ENCODE measurements at regions not wholly inside any gene's neighbourhood (a gene's known extent, or its start where the extent isn't known, plus 50 kb on each side); places are given as distances from the start of the nearest gene placed in this dataset.
A peak's percentile ranks its signal among the peaks of the same experiment; 100 is the strongest.

DNA sequence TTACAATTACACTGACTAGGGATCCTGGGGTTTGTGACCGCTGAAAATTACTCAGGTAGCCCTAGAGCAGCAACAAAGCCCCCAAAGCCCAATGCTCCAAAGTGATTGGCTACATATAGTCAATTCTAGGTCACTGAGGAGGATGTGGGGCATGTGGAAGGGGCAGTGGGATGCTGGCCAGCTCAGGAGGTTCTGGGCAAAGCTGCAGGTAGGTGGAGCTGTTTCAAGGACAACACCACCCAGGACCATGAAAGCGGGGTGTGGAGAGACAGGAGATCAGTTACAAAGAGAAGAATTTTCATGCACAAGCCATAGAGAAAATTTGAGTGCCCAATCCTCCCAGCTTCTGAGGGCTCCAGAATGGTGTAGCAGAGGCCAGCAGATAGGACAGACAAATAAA lies 75.0 kb upstream of the CCDC85A start:
- no peak overlapping the region for H2AFZ ChIP-seq (ENCODE audit: low read length)
- no peaks in the 10 kb centered on the region for H3K36me3 ChIP-seq (ENCODE audit: insufficient read depth, low read length)
- H3K27me3 ChIP-seq (ENCODE audit: insufficient read depth, low read length, poor library complexity, severe bottlenecking): no peaks in the 10 kb centered on the region
- H4K20me1 ChIP-seq (ENCODE audit: insufficient read depth, low read length, poor library complexity, severe bottlenecking): no peaks in the 10 kb centered on the region
- H3K4me1 ChIP-seq (ENCODE audit: insufficient read depth, low read length, poor library complexity, severe bottlenecking): no peaks in the 10 kb centered on the region
- no peaks in the 10 kb centered on the region for H3K79me2 ChIP-seq (ENCODE audit: insufficient read depth, low read length)
- no peak overlapping the region for H3K9ac ChIP-seq (ENCODE audit: low read depth, low read length, poor library complexity, severe bottlenecking)
- H3K4me2 ChIP-seq (ENCODE audit: low read depth, low read length, poor library complexity, severe bottlenecking): no peak overlapping the region
- no peaks in the 10 kb centered on the region for H3K9me3 ChIP-seq (ENCODE audit: insufficient read depth, low read depth, low read length)
- no peaks in the 10 kb centered on the region for H3K9me2 ChIP-seq (replicated peaks; ENCODE audit: low read depth, low read length)
- H3F3A ChIP-seq (ENCODE audit: low read depth): no peaks in the 10 kb centered on the region
- TF ChIP-seq EZH2phosphoT487 (IDR thresholded peaks at IDR 0.05; ENCODE audit: borderline replicate concordance): no peak
- TF ChIP-seq, protein P1, sequence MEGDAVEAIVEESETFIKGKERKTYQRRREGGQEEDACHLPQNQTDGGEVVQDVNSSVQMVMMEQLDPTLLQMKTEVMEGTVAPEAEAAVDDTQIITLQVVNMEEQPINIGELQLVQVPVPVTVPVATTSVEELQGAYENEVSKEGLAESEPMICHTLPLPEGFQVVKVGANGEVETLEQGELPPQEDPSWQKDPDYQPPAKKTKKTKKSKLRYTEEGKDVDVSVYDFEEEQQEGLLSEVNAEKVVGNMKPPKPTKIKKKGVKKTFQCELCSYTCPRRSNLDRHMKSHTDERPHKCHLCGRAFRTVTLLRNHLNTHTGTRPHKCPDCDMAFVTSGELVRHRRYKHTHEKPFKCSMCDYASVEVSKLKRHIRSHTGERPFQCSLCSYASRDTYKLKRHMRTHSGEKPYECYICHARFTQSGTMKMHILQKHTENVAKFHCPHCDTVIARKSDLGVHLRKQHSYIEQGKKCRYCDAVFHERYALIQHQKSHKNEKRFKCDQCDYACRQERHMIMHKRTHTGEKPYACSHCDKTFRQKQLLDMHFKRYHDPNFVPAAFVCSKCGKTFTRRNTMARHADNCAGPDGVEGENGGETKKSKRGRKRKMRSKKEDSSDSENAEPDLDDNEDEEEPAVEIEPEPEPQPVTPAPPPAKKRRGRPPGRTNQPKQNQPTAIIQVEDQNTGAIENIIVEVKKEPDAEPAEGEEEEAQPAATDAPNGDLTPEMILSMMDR (conservative IDR thresholded peaks at IDR 0.05; ENCODE audit: low read length): peak; percentile 22; the same call in 1 of the 2 replicates
- H3K4me3 ChIP-seq (ENCODE audit: low read length, poor library complexity, severe bottlenecking): no peak overlapping the region

DNA sequence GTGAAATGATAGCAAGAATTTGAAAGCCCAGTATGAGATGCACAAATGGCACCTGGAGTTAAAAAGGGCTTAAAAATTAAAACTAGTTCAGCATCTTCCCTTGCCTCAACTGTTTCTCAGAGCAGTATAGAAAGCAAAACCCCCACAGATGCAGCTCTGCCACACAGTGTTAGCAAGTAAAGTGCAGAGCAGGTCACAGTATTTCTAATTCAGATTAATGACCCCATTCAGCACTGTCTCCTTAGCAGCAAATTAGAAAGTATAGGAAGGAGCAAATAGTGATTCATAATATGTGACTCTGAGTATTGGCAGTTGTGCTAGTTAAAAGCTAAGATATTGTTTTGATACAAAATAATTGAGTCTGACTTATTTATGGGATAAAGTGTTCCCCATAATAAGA lies 73.8 kb upstream of the CCDC85A start:
- Histone ChIP-seq H3K36me3 (ENCODE audit: insufficient read depth, low read length) (no peaks in the 10 kb centered on the region), H3K9ac (ENCODE audit: low read depth, low read length, poor library complexity, severe bottlenecking) (no peak overlapping the region), H2AFZ (ENCODE audit: low read length) (no peak overlapping the region), H3K4me1 (ENCODE audit: insufficient read depth, low read length, poor library complexity, severe bottlenecking) (no peaks in the 10 kb centered on the region), H4K20me1 (ENCODE audit: insufficient read depth, low read length, poor library complexity, severe bottlenecking) (no peaks in the 10 kb centered on the region), H3K79me2 (ENCODE audit: insufficient read depth, low read length) (no peaks in the 10 kb centered on the region), H3K27me3 (ENCODE audit: insufficient read depth, low read length, poor library complexity, severe bottlenecking) (no peaks in the 10 kb centered on the region), H3K9me2 (replicated peaks; ENCODE audit: low read depth, low read length) (no peaks in the 10 kb centered on the region), H3K4me2 (ENCODE audit: low read depth, low read length, poor library complexity, severe bottlenecking) (no peak overlapping the region), H3K4me3 (ENCODE audit: low read length, poor library complexity, severe bottlenecking) (no peak overlapping the region), H3F3A (ENCODE audit: low read depth) (no peaks in the 10 kb centered on the region), H3K9me3 (ENCODE audit: insufficient read depth, low read depth, low read length) (no peaks in the 10 kb centered on the region)
- TF ChIP-seq, protein P1 (conservative IDR thresholded peaks at IDR 0.05; ENCODE audit: low read length): no peak
- no peak for TF ChIP-seq EZH2phosphoT487 (IDR thresholded peaks at IDR 0.05; ENCODE audit: borderline replicate concordance)

DNA sequence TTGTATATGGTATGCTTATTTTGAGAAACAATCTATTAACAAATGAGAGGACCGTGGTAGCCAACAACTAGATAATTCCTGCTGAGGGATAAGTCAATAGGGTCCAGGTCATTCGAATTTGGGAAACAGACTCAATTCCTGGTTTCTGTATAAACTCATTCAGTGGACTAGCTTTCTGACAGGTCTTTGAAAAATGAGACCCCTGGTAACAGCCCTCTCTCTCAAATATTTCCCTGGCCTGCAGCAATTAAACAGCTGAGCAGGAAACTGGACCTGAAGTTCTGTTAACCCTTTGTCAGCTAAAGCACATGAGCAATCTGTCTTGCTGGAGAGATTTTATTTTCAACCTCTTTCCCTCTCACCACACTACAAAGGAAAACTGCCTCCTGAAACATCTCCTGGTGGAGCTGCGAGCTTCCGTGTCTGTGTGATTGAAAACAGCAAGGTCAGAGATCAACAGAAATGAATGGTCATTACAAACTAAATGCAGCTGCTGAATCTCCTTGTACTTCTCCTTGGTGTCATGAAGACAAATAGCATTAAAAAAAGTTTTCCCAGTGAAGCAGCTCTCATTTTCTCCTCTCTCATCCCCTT lies 70.3 kb upstream of the CCDC85A start:
- H2AFZ ChIP-seq (ENCODE audit: low read length): no peak overlapping the region
- H3K9me3 ChIP-seq (ENCODE audit: insufficient read depth, low read depth, low read length): no peaks in the 10 kb centered on the region
- H3K4me2 ChIP-seq (ENCODE audit: low read depth, low read length, poor library complexity, severe bottlenecking): no peak overlapping the region
- TF ChIP-seq EZH2phosphoT487 (IDR thresholded peaks at IDR 0.05; ENCODE audit: borderline replicate concordance): no peak
- TF ChIP-seq, protein P1 (conservative IDR thresholded peaks at IDR 0.05; ENCODE audit: low read length): no peak
- H3K27me3 ChIP-seq (ENCODE audit: insufficient read depth, low read length, poor library complexity, severe bottlenecking): no peaks in the 10 kb centered on the region
- H3K9me2 ChIP-seq (replicated peaks; ENCODE audit: low read depth, low read length): no peaks in the 10 kb centered on the region
- no peak overlapping the region for H3K9ac ChIP-seq (ENCODE audit: low read depth, low read length, poor library complexity, severe bottlenecking)
- H3F3A ChIP-seq (ENCODE audit: low read depth): no peaks in the 10 kb centered on the region
- no peak overlapping the region for H3K4me3 ChIP-seq (ENCODE audit: low read length, poor library complexity, severe bottlenecking)
- no peaks in the 10 kb centered on the region for H3K4me1 ChIP-seq (ENCODE audit: insufficient read depth, low read length, poor library complexity, severe bottlenecking)
- H3K79me2 ChIP-seq (ENCODE audit: insufficient read depth, low read length): no peaks in the 10 kb centered on the region
- no peaks in the 10 kb centered on the region for H3K36me3 ChIP-seq (ENCODE audit: insufficient read depth, low read length)
- H4K20me1 ChIP-seq (ENCODE audit: insufficient read depth, low read length, poor library complexity, severe bottlenecking): no peaks in the 10 kb centered on the region
